ENCODE measurements at regions not wholly inside any gene's neighbourhood (a gene's known extent, or its start where the extent isn't known, plus 50 kb on each side); places are given as distances from the start of the nearest gene placed in this dataset.

- TF ChIP-seq MAX (IDR thresholded peaks at IDR 0.05; ENCODE audit: insufficient read depth, insufficient read length) (no peak), POLR2A (IDR thresholded peaks at IDR 0.05; ENCODE audit: low read depth, low read length) (no peak), EZH2 (IDR thresholded peaks at IDR 0.05; ENCODE audit: borderline replicate concordance, low read depth, low read length, severe bottlenecking) (no peak), GATA2 (IDR thresholded peaks at IDR 0.05; ENCODE audit: insufficient read depth, insufficient read length, low read depth, low read length) (no peak), MYC (IDR thresholded peaks at IDR 0.05; ENCODE audit: low read depth, low read length) (no peak), POLR2AphosphoS5 (IDR thresholded peaks at IDR 0.05; ENCODE audit: insufficient read depth, low read depth, low read length) (no peak), FOS (IDR thresholded peaks at IDR 0.05; ENCODE audit: borderline replicate concordance, insufficient read depth, low read length) (no peak), CTCF (IDR thresholded peaks at IDR 0.05; ENCODE audit: extremely low read depth in 1 of 2, insufficient read depth in 1 of 2, low read depth in 1 of 2, low read length in 2 of 2) (no peak), JUN (IDR thresholded peaks at IDR 0.05; ENCODE audit: borderline replicate concordance, insufficient read depth, insufficient read length, low read depth) (no peak)
- Histone ChIP-seq H3K36me3 (ENCODE audit: control insufficient read depth in 2 of 2, extremely low read depth in 1 of 2, insufficient read depth in 2 of 2, low read length in 2 of 2) (peaks cover 0 to 2% of the 10 kb centered on the region in 2 experiments), H3K4me1 (ENCODE audit: control insufficient read depth, extremely low read depth, insufficient read depth, low read length) (peaks cover 66% of the 10 kb centered on the region), H3K9me1 (replicated peaks; ENCODE audit: control insufficient read depth, extremely low read depth, insufficient read depth, low read length) (no peaks in the 10 kb centered on the region), H4K20me1 (replicated peaks; ENCODE audit: control insufficient read depth, extremely low read depth, insufficient read depth, low read length) (no peaks in the 10 kb centered on the region), H2AFZ (ENCODE audit: low read depth, low read length) (no peak overlapping the region), H3K27ac (ENCODE audit: insufficient read depth, low read depth, low read length) (peak overlapping the region; percentile 100), H3K79me2 (ENCODE audit: control insufficient read depth, insufficient read depth, low read length) (peaks cover 3% of the 10 kb centered on the region), H3K4me2 (ENCODE audit: insufficient read depth, low read length) (peak overlapping the region; percentile 90), H3K9ac (replicated peaks; ENCODE audit: extremely low read depth, insufficient read depth, low read length) (peak overlapping the region; percentile 87), H3K4me3 (replicated peaks in 1 of 3; ENCODE audit: insufficient read depth in 1 of 3, low read depth in 1 of 3, low read length in 3 of 3) (no peak overlapping the region), H3K9me3 (replicated peaks; ENCODE audit: control insufficient read depth, insufficient read depth, low read length) (no peaks in the 10 kb centered on the region), H3K27me3 (ENCODE audit: control insufficient read depth in 2 of 2, insufficient read depth in 2 of 2, low read length in 2 of 2) (no peaks in the 10 kb centered on the region)
- ChIA-PET POLR2A (interaction anchor here (1.5 kb wide), 1 partner anchor 19 kb away, joined by 4 read pairs; no protein-coding TSS in a partner anchor), CTCF (interaction anchor here (1.8 to 2.5 kb wide), 4 partner anchors 12 to 100 kb away, joined by 5 to 11 read pairs (median 6); no protein-coding TSS in a partner anchor)
- intact Hi-C loops (cut with micrococcal nuclease): loop anchor here (1.0 to 5.0 kb wide), 4 partner anchors 54 to 291 kb away; no protein-coding TSS in a partner anchor
- FAIRE-seq (no peak), DNase-seq (ENCODE audit: low read depth, low spot score) (no peak)
- dilution Hi-C loops (cut with MboI; ENCODE audit: extremely low pct_ligation_motif_present, low sequenced_read_pairs): no loop called here
- BruUV-seq (replicated peaks): TSS peak; percentile 44
Observed at GRCh38 chr12:65656156-65656882, 168.0 kb upstream of the HMGA2 start.
